ENCODE measurements at regions not wholly inside any gene's neighbourhood (a gene's known extent, or its start where the extent isn't known, plus 50 kb on each side); places are given as distances from the start of the nearest gene placed in this dataset.

DNA sequence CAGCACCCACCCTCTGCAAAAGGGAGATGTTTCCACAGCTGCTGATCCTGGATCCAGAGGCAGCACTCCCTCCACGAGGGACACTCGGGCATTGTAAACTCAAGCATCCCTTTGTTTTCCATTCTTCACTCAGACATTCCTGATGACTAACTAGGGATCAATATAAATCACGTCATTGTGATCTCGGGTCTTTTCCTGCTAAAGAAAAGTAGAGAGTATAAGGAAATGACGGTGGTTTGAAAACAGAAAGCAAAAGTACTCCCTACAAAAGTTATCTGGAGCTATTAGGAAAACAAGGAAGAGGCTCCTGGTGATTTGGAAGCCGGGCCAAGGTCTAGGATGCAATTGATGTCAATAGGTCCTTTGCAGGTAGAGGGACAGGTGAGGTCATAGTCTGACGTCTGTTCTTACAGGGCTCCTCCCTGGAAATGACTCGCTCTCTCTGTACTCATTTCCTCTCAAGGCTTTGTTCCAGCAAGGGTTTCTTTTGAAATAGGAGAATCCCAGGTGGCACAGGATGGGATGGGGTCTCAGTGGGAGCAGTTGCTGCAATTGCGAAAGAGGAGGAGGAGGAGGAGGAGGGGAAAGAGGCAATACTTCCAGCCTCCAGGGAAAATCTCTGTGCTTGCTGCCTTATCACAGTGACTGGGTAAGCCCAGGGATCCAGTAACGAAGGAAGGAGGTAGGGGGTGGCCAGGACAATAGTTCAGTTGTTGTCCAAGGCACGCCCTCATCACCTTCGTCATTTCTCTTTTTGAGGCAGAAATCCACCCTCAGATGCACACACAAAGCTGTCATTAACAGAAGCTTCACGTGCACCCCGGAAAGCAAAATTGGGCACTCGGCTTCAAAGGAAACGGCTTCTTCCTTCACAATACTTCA lies 222.8 kb downstream of the LY86 start:
- H3K9me3 ChIP-seq (replicated peaks), result no peaks in the 10 kb centered on the region
- H3K36me3 ChIP-seq, result no peaks in the 10 kb centered on the region
- H3K4me3 ChIP-seq, result peak overlapping the region; percentile 49
- no peaks in the 10 kb centered on the region for H3K27me3 ChIP-seq (ENCODE audit: low read depth)
- peaks cover 34% of the 10 kb centered on the region for H3K4me1 ChIP-seq
- no peak for DNase-seq
- TF ChIP-seq, protein P1, sequence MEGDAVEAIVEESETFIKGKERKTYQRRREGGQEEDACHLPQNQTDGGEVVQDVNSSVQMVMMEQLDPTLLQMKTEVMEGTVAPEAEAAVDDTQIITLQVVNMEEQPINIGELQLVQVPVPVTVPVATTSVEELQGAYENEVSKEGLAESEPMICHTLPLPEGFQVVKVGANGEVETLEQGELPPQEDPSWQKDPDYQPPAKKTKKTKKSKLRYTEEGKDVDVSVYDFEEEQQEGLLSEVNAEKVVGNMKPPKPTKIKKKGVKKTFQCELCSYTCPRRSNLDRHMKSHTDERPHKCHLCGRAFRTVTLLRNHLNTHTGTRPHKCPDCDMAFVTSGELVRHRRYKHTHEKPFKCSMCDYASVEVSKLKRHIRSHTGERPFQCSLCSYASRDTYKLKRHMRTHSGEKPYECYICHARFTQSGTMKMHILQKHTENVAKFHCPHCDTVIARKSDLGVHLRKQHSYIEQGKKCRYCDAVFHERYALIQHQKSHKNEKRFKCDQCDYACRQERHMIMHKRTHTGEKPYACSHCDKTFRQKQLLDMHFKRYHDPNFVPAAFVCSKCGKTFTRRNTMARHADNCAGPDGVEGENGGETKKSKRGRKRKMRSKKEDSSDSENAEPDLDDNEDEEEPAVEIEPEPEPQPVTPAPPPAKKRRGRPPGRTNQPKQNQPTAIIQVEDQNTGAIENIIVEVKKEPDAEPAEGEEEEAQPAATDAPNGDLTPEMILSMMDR (IDR thresholded peaks at IDR 0.05; ENCODE audit: borderline replicate concordance), result no peak
- intact Hi-C loops (cut with micrococcal nuclease), result no loop called here
- peak overlapping the region; percentile 56 for H3K27ac ChIP-seq (replicated peaks)

DNA sequence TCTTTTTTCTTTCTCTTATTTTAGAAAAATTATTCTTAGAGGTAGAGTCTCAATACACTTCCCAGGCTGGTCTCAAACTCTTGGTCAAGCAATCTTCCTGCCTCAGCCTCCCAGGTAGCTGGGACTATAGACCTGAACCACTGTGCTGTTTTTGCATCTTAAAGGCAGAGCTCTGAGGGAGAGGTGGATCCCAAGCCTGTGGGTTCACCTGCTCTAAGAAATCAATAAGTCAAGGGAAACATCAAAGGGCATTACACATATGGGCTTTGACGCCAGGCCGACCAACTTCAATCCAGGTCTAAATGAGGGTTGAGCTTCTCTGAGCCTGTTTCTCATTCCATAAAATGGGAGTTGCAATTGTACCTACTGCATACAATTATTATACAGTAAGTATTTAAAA lies 223.9 kb downstream of the LY86 start:
- no peaks in the 10 kb centered on the region for H3K36me3 ChIP-seq
- H3K27ac ChIP-seq (replicated peaks), result no peak overlapping the region
- no peak overlapping the region for H3K4me3 ChIP-seq
- intact Hi-C loops (cut with micrococcal nuclease), result no loop called here
- H3K27me3 ChIP-seq (ENCODE audit: low read depth), result no peaks in the 10 kb centered on the region
- H3K9me3 ChIP-seq (replicated peaks), result no peaks in the 10 kb centered on the region
- no peak for DNase-seq
- H3K4me1 ChIP-seq, result peaks cover 23% of the 10 kb centered on the region
- TF ChIP-seq, protein P1 (IDR thresholded peaks at IDR 0.05; ENCODE audit: borderline replicate concordance), result no peak

DNA sequence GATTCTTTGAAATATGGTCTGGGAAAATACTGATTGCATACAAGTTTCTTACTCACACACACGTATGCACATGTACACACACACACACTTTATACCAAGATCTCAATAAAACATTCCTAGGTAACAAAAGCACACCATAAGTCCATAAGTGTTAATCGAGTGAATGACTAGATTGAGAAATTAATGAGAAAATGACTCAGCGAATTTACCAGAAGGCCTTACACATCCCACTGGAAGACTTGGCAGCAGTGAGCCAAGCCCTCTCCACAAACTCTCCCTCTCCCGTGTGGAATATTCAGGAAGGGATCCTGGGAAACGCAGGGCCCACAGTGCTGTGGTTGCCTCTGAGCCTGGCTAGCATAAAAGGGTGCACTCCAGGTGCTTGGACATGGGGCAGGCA lies 227.2 kb downstream of the LY86 start:
- intact Hi-C loops (cut with micrococcal nuclease), result no loop called here
- no peak overlapping the region for H3K27ac ChIP-seq (replicated peaks)
- peaks cover 14% of the 10 kb centered on the region for H3K4me1 ChIP-seq
- no peak overlapping the region for H3K4me3 ChIP-seq
- no peaks in the 10 kb centered on the region for H3K27me3 ChIP-seq (ENCODE audit: low read depth)
- TF ChIP-seq, protein P1 (IDR thresholded peaks at IDR 0.05; ENCODE audit: borderline replicate concordance), result no peak
- no peaks in the 10 kb centered on the region for H3K9me3 ChIP-seq (replicated peaks)
- no peak for DNase-seq
- no peaks in the 10 kb centered on the region for H3K36me3 ChIP-seq

DNA sequence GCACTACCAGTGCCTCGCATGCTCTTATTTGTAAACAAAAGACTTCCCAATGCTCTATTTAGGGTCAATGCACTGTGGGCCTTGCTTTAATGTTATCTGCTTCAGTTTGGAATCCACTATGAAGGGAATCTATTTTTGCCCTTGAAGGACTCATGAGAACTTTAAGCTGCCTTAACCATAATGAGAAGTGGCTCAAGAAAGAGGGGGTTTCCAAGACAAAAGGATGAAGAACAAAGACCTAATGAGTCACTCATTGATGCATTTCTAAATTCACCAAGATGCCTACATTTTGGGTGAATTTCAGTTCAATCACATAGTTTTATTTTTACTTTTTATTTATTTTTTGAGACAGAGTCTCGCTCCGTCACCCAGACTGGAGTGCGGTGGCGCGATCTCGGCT lies 228.2 kb downstream of the LY86 start:
- no peak overlapping the region for H3K27ac ChIP-seq (replicated peaks)
- peaks cover 5% of the 10 kb centered on the region for H3K4me1 ChIP-seq
- no peaks in the 10 kb centered on the region for H3K36me3 ChIP-seq
- intact Hi-C loops (cut with micrococcal nuclease), result no loop called here
- TF ChIP-seq, protein P1 (IDR thresholded peaks at IDR 0.05; ENCODE audit: borderline replicate concordance), result no peak
- no peak for DNase-seq
- no peaks in the 10 kb centered on the region for H3K9me3 ChIP-seq (replicated peaks)
- no peaks in the 10 kb centered on the region for H3K27me3 ChIP-seq (ENCODE audit: low read depth)
- no peak overlapping the region for H3K4me3 ChIP-seq

DNA sequence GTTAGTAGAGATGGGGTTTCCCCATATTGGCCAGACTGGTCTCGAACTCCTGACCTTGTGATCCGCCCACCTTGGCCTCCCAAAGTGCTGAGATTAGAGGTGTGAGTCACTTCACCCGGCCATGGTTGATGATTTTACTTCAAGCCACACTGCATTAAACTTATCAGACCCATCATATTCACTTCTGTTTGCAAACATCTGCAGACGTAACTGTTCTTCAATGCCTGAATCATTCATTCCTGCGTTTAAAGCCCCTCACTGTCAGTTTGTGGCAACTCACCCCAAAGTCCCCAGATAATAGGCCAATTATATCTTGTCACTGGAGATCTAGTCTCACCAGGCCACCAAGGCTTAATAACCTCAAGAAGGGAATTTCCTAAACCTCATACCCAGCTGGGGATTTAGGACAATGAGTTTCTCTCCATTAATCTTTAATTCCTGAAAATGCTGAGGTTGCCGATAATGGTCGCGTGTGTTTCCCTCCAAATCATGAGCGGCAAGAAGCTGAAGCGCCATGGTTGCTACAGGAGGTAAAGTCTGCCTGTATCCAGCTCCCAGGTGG lies 229.6 kb downstream of the LY86 start:
- no peaks in the 10 kb centered on the region for H3K9me3 ChIP-seq (replicated peaks)
- intact Hi-C loops (cut with micrococcal nuclease), result no loop called here
- TF ChIP-seq, protein P1 (IDR thresholded peaks at IDR 0.05; ENCODE audit: borderline replicate concordance), result no peak
- no peak overlapping the region for H3K27ac ChIP-seq (replicated peaks)
- no peaks in the 10 kb centered on the region for H3K4me1 ChIP-seq
- H3K36me3 ChIP-seq, result no peaks in the 10 kb centered on the region
- no peak overlapping the region for H3K4me3 ChIP-seq
- no peaks in the 10 kb centered on the region for H3K27me3 ChIP-seq (ENCODE audit: low read depth)
- no peak for DNase-seq

All from left ventricle myocardium inferior (tissue), 1 donor.